GM23338 (cell line): ENCODE measurements at regions not wholly inside any gene's neighbourhood (a gene's known extent, or its start where the extent isn't known, plus 50 kb on each side); places are given as distances from the start of the nearest gene placed in this dataset.

ENCODE experiments used
- ATAC-seq: fragments of 200-7000 bp; cut with Tn5 transposase; 3 replicates; pipeline ENCODE4 v1.9.1; 2020
- DNase-seq: peaks from one replicate; pipeline ENCODE4 v3.0.0-alpha.2; 2015; ENCODE audit warnings: low spot score
- H2AFZ ChIP-seq: fragments of 200-600 bp; sonication (generic); 2 replicates; pipeline ENCODE4 v1.8.0; 2016; ENCODE audit warnings: antibody characterized with exemption, mild to moderate bottlenecking, moderate library complexity
- H3F3A ChIP-seq: fragments of 200-600 bp; sonication (generic); replicated peaks from 2 replicates; pipeline ENCODE4 v1.8.0; 2017; ENCODE audit warnings: antibody characterized with exemption, mixed run types, low read depth
- H3K27ac ChIP-seq: fragments of 200-600 bp; sonication (generic); 2 replicates; pipeline ENCODE4 v1.6.1; 2016; ENCODE audit warnings: low read depth
- H3K27me3 ChIP-seq: fragments of 200-600 bp; sonication (generic); 2 replicates; pipeline ENCODE4 v1.8.0; 2016; ENCODE audit warnings: mild to moderate bottlenecking, mixed run types, moderate library complexity; ENCODE audit not compliant: insufficient read depth
- H3K36me3 ChIP-seq: fragments of 200-600 bp; sonication (generic); 2 replicates; pipeline ENCODE4 v1.8.0; 2016; ENCODE audit warnings: mild to moderate bottlenecking; ENCODE audit not compliant: insufficient read depth
- H3K4me1 ChIP-seq: fragments of 200-600 bp; sonication (generic); 2 replicates; pipeline ENCODE4 v1.8.0; 2016; ENCODE audit warnings: mild to moderate bottlenecking, moderate library complexity; ENCODE audit not compliant: insufficient read depth
- H3K4me2 ChIP-seq: fragments of 200-600 bp; sonication (generic); 2 replicates; pipeline ENCODE4 v1.7.1; 2017; ENCODE audit warnings: mixed run types
- H3K4me3 ChIP-seq: fragments of 200-600 bp; sonication (generic); 2 replicates; pipeline ENCODE4 v1.6.1; 2016; ENCODE audit warnings: mixed run types
- H3K79me2 ChIP-seq: fragments of 200-600 bp; sonication (generic); replicated peaks from 2 replicates; pipeline ENCODE4 v1.8.0; 2017; ENCODE audit warnings: mild to moderate bottlenecking; ENCODE audit not compliant: insufficient read depth
- H3K9me2 ChIP-seq: fragments of 200-600 bp; sonication (generic); 2 replicates; pipeline ENCODE4 v1.8.0; 2017; ENCODE audit not compliant: insufficient read depth
- H4K20me1 ChIP-seq: fragments of 200-600 bp; sonication (generic); replicated peaks from 2 replicates; pipeline ENCODE4 v1.8.0; 2017; ENCODE audit warnings: mild to moderate bottlenecking; ENCODE audit not compliant: insufficient read depth
- H3K27ac Mint-ChIP-seq: 2 replicates; pipeline ENCODE4 v1.8.0; 2020; ENCODE audit warnings: inconsistent platforms, mild to moderate bottlenecking, moderate library complexity, mixed read lengths
- H3K27me3 Mint-ChIP-seq: 3 replicates; pipeline ENCODE4 v1.8.0; 2022; ENCODE audit warnings: low read depth, mild to moderate bottlenecking, moderate library complexity, mixed read lengths, inconsistent platforms; ENCODE audit not compliant: insufficient read depth, poor library complexity
- H3K36me3 Mint-ChIP-seq: 3 replicates; pipeline ENCODE4 v1.8.0; 2021; ENCODE audit warnings: low read depth, mild to moderate bottlenecking, inconsistent platforms, moderate library complexity, mixed read lengths
- H3K4me1 Mint-ChIP-seq: 3 replicates; pipeline ENCODE4 v1.8.0; 2020; ENCODE audit warnings: mild to moderate bottlenecking, inconsistent platforms, mixed read lengths
- H3K4me3 Mint-ChIP-seq: 3 replicates; pipeline ENCODE4 v1.8.0; 2021; ENCODE audit warnings: moderate library complexity, mild to moderate bottlenecking, inconsistent platforms, mixed read lengths
- H3K9me3 Mint-ChIP-seq: 3 replicates; pipeline ENCODE4 v1.8.0; 2020; ENCODE audit warnings: moderate library complexity, mild to moderate bottlenecking, inconsistent platforms, mixed read lengths
- CREB1 ChIP-seq: fragments of 250-450 bp; sonication (Bioruptor Pico); IDR thresholded peaks from 2 replicates; pipeline ENCODE4 v1.5.0; 2020; ENCODE audit warnings: low read depth, mild to moderate bottlenecking, moderate library complexity
- EZH2 ChIP-seq: fragments of 200-600 bp; sonication (generic); IDR thresholded peaks from one replicate; pipeline ENCODE4 v1.8.0; 2017; ENCODE audit warnings: antibody characterized with exemption, mild to moderate bottlenecking, low read depth; ENCODE audit not compliant: unreplicated experiment
- EZH2phosphoT487 ChIP-seq: fragments of 200-600 bp; sonication (generic); IDR thresholded peaks from one replicate; pipeline ENCODE4 v1.8.1; 2018; ENCODE audit warnings: antibody characterized with exemption; ENCODE audit not compliant: unreplicated experiment
- JUNB ChIP-seq: IDR thresholded peaks from one replicate; pipeline ENCODE4 v1.6.1; 2016; ENCODE audit warnings: antibody characterized with exemption; ENCODE audit not compliant: unreplicated experiment
- NANOG ChIP-seq: IDR thresholded peaks from 2 replicates; pipeline ENCODE4 v1.6.1; 2016; ENCODE audit warnings: antibody characterized with exemption, borderline replicate concordance
- POLR2AphosphoS5 ChIP-seq: IDR thresholded peaks from 2 replicates; pipeline ENCODE4 v1.6.1; 2016; ENCODE audit warnings: antibody characterized with exemption, low read depth
- STAT1 ChIP-seq: IDR thresholded peaks from one replicate; pipeline ENCODE4 v1.6.1; 2016; ENCODE audit warnings: antibody characterized with exemption; ENCODE audit not compliant: unreplicated experiment
- ZNF114 ChIP-seq: fragments of 250-450 bp; sonication (Bioruptor Pico); IDR thresholded peaks from 2 replicates; pipeline ENCODE4 v1.5.0; 2020; ENCODE audit warnings: mild to moderate bottlenecking, moderate library complexity
- ZNF331 ChIP-seq: fragments of 250-450 bp; sonication (Bioruptor Pico); IDR thresholded peaks from 2 replicates; pipeline ENCODE4 v1.5.0; 2020; ENCODE audit warnings: low read depth, mild to moderate bottlenecking, moderate library complexity
- TF ChIP-seq, protein P1 (sequence below): fragments of 250-450 bp; sonication (Bioruptor Pico); IDR thresholded peaks from 2 replicates; pipeline ENCODE4 v1.5.0; 2020; ENCODE audit warnings: mild to moderate bottlenecking, moderate library complexity
- TF ChIP-seq, protein P2 (sequence below): IDR thresholded peaks from 2 replicates; pipeline ENCODE4 v1.6.1; 2016; ENCODE audit warnings: antibody characterized with exemption
- TF ChIP-seq, protein P3 (sequence below): IDR thresholded peaks from one replicate; pipeline ENCODE4 v1.6.1; 2018; ENCODE audit warnings: antibody characterized with exemption; ENCODE audit not compliant: unreplicated experiment
- TF ChIP-seq, protein P4 (sequence below), 2 experiments: fragments of 200-600 bp in 1 of 2; sonication (generic) in 1 of 2; conservative IDR thresholded peaks; 2 replicates each; pipeline versions ENCODE4 v1.5.1 to v1.6.1; 2016 to 2017; ENCODE audit warnings: antibody characterized with exemption in 2 of 2, low read depth in 2 of 2, mild to moderate bottlenecking in 2 of 2, moderate library complexity in 1 of 2

DNA sequence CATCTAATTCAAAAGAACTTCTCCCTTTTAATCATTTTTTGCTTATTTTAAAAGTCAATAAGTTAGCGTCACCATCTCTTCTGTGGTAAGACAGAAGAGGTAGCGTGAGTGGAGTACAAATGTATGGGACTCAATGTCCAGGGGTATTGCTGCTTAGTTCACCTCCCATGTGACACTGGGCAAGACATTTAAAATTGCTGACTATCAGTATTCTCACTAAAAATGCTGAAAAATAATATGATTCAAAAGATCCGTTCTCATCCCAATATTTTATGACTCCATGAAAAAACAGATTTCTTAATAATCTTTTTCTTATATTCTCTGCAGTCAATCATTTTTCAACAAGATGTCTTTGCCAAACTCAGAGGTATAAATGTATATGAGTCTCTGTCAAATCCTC, 68.1 kb upstream of the LRRC4C start:
- Histone ChIP-seq H3K36me3 (no peaks in the 10 kb centered on the region), H3K79me2 (no peaks in the 10 kb centered on the region), H4K20me1 (no peaks in the 10 kb centered on the region), H3K9me2 (no peaks in the 10 kb centered on the region), H3K4me2 (no peak overlapping the region), H2AFZ (no peak overlapping the region), H3K27me3 (no peaks in the 10 kb centered on the region), H3K4me3 (no peak overlapping the region), H3K4me1 (peaks cover 4% of the 10 kb centered on the region), H3K27ac (no peak overlapping the region), H3F3A (no peaks in the 10 kb centered on the region)
- H3K36me3 Mint-ChIP-seq = no peaks in the 10 kb centered on the region
- ATAC-seq (no peak), DNase-seq (no peak)
- no peak for TF ChIP-seq EZH2phosphoT487
- TF ChIP-seq, protein P1, sequence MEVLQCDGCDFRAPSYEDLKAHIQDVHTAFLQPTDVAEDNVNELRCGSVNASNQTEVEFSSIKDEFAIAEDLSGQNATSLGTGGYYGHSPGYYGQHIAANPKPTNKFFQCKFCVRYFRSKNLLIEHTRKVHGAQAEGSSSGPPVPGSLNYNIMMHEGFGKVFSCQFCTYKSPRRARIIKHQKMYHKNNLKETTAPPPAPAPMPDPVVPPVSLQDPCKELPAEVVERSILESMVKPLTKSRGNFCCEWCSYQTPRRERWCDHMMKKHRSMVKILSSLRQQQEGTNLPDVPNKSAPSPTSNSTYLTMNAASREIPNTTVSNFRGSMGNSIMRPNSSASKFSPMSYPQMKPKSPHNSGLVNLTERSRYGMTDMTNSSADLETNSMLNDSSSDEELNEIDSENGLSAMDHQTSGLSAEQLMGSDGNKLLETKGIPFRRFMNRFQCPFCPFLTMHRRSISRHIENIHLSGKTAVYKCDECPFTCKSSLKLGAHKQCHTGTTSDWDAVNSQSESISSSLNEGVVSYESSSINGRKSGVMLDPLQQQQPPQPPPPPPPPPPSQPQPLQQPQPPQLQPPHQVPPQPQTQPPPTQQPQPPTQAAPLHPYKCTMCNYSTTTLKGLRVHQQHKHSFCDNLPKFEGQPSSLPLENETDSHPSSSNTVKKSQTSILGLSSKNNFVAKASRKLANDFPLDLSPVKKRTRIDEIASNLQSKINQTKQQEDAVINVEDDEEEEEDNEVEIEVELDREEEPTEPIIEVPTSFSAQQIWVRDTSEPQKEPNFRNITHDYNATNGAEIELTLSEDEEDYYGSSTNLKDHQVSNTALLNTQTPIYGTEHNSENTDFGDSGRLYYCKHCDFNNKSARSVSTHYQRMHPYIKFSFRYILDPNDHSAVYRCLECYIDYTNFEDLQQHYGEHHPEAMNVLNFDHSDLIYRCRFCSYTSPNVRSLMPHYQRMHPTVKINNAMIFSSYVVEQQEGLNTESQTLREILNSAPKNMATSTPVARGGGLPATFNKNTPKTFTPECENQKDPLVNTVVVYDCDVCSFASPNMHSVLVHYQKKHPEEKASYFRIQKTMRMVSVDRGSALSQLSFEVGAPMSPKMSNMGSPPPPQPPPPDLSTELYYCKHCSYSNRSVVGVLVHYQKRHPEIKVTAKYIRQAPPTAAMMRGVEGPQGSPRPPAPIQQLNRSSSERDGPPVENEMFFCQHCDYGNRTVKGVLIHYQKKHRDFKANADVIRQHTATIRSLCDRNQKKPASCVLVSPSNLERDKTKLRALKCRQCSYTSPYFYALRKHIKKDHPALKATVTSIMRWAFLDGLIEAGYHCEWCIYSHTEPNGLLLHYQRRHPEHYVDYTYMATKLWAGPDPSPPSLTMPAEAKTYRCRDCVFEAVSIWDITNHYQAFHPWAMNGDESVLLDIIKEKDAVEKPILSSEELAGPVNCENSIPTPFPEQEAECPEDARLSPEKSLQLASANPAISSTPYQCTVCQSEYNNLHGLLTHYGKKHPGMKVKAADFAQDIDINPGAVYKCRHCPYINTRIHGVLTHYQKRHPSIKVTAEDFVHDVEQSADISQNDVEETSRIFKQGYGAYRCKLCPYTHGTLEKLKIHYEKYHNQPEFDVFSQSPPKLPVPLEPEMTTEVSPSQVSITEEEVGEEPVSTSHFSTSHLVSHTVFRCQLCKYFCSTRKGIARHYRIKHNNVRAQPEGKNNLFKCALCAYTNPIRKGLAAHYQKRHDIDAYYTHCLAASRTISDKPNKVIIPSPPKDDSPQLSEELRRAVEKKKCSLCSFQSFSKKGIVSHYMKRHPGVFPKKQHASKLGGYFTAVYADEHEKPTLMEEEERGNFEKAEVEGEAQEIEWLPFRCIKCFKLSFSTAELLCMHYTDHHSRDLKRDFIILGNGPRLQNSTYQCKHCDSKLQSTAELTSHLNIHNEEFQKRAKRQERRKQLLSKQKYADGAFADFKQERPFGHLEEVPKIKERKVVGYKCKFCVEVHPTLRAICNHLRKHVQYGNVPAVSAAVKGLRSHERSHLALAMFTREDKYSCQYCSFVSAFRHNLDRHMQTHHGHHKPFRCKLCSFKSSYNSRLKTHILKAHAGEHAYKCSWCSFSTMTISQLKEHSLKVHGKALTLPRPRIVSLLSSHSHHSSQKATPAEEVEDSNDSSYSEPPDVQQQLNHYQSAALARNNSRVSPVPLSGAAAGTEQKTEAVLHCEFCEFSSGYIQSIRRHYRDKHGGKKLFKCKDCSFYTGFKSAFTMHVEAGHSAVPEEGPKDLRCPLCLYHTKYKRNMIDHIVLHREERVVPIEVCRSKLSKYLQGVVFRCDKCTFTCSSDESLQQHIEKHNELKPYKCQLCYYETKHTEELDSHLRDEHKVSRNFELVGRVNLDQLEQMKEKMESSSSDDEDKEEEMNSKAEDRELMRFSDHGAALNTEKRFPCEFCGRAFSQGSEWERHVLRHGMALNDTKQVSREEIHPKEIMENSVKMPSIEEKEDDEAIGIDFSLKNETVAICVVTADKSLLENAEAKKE (CRISPR knock-in tag) = no peak
- no peak for TF ChIP-seq STAT1
- no peak for TF ChIP-seq JUNB
- TF ChIP-seq, protein P2, sequence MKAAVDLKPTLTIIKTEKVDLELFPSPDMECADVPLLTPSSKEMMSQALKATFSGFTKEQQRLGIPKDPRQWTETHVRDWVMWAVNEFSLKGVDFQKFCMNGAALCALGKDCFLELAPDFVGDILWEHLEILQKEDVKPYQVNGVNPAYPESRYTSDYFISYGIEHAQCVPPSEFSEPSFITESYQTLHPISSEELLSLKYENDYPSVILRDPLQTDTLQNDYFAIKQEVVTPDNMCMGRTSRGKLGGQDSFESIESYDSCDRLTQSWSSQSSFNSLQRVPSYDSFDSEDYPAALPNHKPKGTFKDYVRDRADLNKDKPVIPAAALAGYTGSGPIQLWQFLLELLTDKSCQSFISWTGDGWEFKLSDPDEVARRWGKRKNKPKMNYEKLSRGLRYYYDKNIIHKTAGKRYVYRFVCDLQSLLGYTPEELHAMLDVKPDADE = no peak
- no peak for TF ChIP-seq EZH2
- no peak for TF ChIP-seq CREB1
- no peak for TF ChIP-seq NANOG
- TF ChIP-seq, protein P3, sequence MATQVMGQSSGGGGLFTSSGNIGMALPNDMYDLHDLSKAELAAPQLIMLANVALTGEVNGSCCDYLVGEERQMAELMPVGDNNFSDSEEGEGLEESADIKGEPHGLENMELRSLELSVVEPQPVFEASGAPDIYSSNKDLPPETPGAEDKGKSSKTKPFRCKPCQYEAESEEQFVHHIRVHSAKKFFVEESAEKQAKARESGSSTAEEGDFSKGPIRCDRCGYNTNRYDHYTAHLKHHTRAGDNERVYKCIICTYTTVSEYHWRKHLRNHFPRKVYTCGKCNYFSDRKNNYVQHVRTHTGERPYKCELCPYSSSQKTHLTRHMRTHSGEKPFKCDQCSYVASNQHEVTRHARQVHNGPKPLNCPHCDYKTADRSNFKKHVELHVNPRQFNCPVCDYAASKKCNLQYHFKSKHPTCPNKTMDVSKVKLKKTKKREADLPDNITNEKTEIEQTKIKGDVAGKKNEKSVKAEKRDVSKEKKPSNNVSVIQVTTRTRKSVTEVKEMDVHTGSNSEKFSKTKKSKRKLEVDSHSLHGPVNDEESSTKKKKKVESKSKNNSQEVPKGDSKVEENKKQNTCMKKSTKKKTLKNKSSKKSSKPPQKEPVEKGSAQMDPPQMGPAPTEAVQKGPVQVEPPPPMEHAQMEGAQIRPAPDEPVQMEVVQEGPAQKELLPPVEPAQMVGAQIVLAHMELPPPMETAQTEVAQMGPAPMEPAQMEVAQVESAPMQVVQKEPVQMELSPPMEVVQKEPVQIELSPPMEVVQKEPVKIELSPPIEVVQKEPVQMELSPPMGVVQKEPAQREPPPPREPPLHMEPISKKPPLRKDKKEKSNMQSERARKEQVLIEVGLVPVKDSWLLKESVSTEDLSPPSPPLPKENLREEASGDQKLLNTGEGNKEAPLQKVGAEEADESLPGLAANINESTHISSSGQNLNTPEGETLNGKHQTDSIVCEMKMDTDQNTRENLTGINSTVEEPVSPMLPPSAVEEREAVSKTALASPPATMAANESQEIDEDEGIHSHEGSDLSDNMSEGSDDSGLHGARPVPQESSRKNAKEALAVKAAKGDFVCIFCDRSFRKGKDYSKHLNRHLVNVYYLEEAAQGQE = no peak
- TF ChIP-seq, protein P4, sequence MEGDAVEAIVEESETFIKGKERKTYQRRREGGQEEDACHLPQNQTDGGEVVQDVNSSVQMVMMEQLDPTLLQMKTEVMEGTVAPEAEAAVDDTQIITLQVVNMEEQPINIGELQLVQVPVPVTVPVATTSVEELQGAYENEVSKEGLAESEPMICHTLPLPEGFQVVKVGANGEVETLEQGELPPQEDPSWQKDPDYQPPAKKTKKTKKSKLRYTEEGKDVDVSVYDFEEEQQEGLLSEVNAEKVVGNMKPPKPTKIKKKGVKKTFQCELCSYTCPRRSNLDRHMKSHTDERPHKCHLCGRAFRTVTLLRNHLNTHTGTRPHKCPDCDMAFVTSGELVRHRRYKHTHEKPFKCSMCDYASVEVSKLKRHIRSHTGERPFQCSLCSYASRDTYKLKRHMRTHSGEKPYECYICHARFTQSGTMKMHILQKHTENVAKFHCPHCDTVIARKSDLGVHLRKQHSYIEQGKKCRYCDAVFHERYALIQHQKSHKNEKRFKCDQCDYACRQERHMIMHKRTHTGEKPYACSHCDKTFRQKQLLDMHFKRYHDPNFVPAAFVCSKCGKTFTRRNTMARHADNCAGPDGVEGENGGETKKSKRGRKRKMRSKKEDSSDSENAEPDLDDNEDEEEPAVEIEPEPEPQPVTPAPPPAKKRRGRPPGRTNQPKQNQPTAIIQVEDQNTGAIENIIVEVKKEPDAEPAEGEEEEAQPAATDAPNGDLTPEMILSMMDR (conservative IDR thresholded peaks at IDR 0.05; ENCODE audit: low read depth in 2 of 2) = no peak
- no peak for TF ChIP-seq ZNF331
- no peak for TF ChIP-seq ZNF114
- TF ChIP-seq POLR2AphosphoS5 = no peak
- H3K4me3 Mint-ChIP-seq = no peak overlapping the region
- no peak overlapping the region for H3K27ac Mint-ChIP-seq
- H3K9me3 Mint-ChIP-seq = no peaks in the 10 kb centered on the region
- peaks cover 9% of the 10 kb centered on the region for H3K4me1 Mint-ChIP-seq
- no peaks in the 10 kb centered on the region for H3K27me3 Mint-ChIP-seq
